Chondrocyte (in vitro differentiated cells): ENCODE measurements at regions not wholly inside any gene's neighbourhood (a gene's known extent, or its start where the extent isn't known, plus 50 kb on each side); places are given as distances from the start of the nearest gene placed in this dataset.

ENCODE experiments used
- DNase-seq: peaks from one replicate; pipeline ENCODE4 v3.0.0; 2021; ENCODE audit warnings: mixed read lengths, low spot score
- H3K27ac Mint-ChIP-seq: one replicate; pipeline ENCODE4 v1.8.0; 2021; ENCODE audit warnings: mild to moderate bottlenecking, moderate library complexity, mixed read lengths; ENCODE audit not compliant: unreplicated experiment
- H3K27me3 Mint-ChIP-seq: 2 replicates; pipeline ENCODE4 v1.8.0; 2021; ENCODE audit warnings: low read depth, mixed read lengths
- H3K36me3 Mint-ChIP-seq: 2 replicates; pipeline ENCODE4 v1.8.0; 2021; ENCODE audit warnings: low read depth, mixed read lengths
- H3K4me1 Mint-ChIP-seq: 2 replicates; pipeline ENCODE4 v1.8.0; 2021; ENCODE audit warnings: low read depth, mild to moderate bottlenecking, mixed read lengths
- H3K4me3 Mint-ChIP-seq: one replicate; pipeline ENCODE4 v1.8.0; 2021; ENCODE audit warnings: mild to moderate bottlenecking, moderate library complexity, mixed read lengths; ENCODE audit not compliant: unreplicated experiment
- H3K9me3 Mint-ChIP-seq: 2 replicates; pipeline ENCODE4 v1.8.0; 2021; ENCODE audit warnings: low read depth, mixed read lengths
- TF ChIP-seq, protein P1 (sequence below): fragments of 200-600 bp; sonication (generic); IDR thresholded peaks from 2 replicates; pipeline ENCODE4 v1.5.0; 2021; ENCODE audit warnings: antibody characterized with exemption, mild to moderate bottlenecking, moderate library complexity

DNA sequence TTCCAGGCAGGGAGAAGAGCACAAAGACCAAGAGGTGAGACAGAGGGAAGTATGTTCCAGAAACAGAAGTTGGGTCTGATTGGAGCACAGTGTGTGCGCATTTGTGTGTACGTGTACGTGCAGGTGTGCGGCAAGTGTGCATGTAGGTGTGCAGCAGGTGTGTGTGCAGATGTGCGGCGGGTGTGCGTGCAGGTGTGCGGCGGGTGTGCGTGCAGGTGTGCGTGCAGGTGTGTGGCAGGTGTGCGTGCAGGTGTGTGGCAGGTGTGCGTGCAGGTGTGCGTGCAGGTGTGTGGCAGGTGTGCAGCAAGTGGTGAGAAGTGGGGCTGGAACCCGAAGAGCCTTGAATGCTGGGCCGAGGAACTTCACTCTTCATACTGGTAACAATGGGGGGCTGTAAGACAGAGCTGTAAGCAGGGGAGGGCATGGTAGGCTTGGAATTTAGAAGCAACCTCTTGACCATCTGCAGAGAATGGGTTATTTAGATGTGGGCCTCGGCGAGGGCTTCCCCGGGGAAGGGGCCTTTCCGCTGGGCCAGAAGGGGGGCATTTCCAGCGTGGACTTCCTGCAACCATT lies 118.0 kb upstream of the WNT4 start:
- TF ChIP-seq, protein P1, sequence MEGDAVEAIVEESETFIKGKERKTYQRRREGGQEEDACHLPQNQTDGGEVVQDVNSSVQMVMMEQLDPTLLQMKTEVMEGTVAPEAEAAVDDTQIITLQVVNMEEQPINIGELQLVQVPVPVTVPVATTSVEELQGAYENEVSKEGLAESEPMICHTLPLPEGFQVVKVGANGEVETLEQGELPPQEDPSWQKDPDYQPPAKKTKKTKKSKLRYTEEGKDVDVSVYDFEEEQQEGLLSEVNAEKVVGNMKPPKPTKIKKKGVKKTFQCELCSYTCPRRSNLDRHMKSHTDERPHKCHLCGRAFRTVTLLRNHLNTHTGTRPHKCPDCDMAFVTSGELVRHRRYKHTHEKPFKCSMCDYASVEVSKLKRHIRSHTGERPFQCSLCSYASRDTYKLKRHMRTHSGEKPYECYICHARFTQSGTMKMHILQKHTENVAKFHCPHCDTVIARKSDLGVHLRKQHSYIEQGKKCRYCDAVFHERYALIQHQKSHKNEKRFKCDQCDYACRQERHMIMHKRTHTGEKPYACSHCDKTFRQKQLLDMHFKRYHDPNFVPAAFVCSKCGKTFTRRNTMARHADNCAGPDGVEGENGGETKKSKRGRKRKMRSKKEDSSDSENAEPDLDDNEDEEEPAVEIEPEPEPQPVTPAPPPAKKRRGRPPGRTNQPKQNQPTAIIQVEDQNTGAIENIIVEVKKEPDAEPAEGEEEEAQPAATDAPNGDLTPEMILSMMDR = no peak
- no peak overlapping the region for H3K27ac Mint-ChIP-seq
- peaks cover 14% of the 10 kb centered on the region for H3K27me3 Mint-ChIP-seq
- peaks cover 22% of the 10 kb centered on the region for H3K4me1 Mint-ChIP-seq
- no peak for DNase-seq
- H3K36me3 Mint-ChIP-seq = no peaks in the 10 kb centered on the region
- no peak overlapping the region for H3K4me3 Mint-ChIP-seq
- H3K9me3 Mint-ChIP-seq = no peaks in the 10 kb centered on the region

DNA sequence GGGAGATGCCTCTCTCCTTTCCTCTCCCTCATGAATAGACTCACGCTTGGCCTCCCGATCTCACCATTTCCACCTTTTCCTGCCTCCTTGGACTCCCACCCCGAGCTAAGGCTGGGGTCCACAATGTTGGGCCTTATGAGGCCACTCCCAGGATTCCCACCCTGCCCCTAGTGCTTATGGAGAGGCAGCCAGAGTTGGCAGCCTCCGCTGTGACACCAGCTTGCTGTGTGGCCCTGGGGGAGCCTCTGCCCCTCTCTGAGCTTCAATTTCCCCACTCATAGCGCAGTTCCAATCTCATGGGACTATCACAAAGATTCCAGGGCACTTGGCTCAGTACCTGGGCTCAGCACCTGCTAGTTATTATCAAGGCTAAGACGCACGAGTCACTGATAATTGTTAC lies 118.7 kb upstream of the WNT4 start:
- H3K36me3 Mint-ChIP-seq = no peaks in the 10 kb centered on the region
- H3K9me3 Mint-ChIP-seq = no peaks in the 10 kb centered on the region
- no peak overlapping the region for H3K4me3 Mint-ChIP-seq
- TF ChIP-seq, protein P1 = no peak
- no peak for DNase-seq
- H3K27ac Mint-ChIP-seq = no peak overlapping the region
- H3K4me1 Mint-ChIP-seq = peaks cover 19% of the 10 kb centered on the region
- H3K27me3 Mint-ChIP-seq = peaks cover 14% of the 10 kb centered on the region

DNA sequence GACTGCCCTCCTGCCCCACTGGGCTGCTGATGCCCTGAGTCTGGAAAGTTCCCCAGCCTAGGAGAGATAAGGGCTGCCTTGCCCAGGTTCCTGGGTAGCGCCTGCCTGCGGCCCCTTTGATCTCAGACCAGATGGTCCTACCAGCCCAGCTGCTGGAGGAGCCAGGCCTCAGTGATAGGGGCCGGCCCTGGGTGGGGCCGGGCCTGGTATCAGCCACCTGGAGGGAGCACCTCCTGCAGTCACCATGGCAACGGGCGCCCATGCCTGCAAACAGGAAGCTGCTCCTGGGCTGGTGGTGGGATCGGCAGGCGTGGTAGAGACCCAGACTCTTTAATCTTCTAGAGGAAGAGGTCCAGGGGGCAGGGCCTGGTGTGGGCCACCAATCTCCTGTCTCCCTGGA lies 119.7 kb upstream of the WNT4 start:
- H3K36me3 Mint-ChIP-seq = no peaks in the 10 kb centered on the region
- H3K9me3 Mint-ChIP-seq = no peaks in the 10 kb centered on the region
- no peak overlapping the region for H3K4me3 Mint-ChIP-seq
- no peak for DNase-seq
- TF ChIP-seq, protein P1 = no peak
- H3K27ac Mint-ChIP-seq = no peak overlapping the region
- peaks cover 14% of the 10 kb centered on the region for H3K27me3 Mint-ChIP-seq
- peaks cover 19% of the 10 kb centered on the region for H3K4me1 Mint-ChIP-seq

GRCh38 chr1:22263359-22263758 lies 120.5 kb upstream of the WNT4 start:
- DNase-seq = no peak
- Mint-ChIP-seq H3K27ac (no peak overlapping the region), H3K36me3 (no peaks in the 10 kb centered on the region), H3K4me3 (no peak overlapping the region), H3K9me3 (no peaks in the 10 kb centered on the region), H3K4me1 (peaks cover 19% of the 10 kb centered on the region), H3K27me3 (peaks cover 19% of the 10 kb centered on the region)
- TF ChIP-seq, protein P1 = no peak

GRCh38 chr1:22264464-22265341 lies 121.8 kb upstream of the WNT4 start:
- H3K27me3 Mint-ChIP-seq = peaks cover 25% of the 10 kb centered on the region
- no peak overlapping the region for H3K27ac Mint-ChIP-seq
- H3K4me1 Mint-ChIP-seq = peaks cover 6% of the 10 kb centered on the region
- no peaks in the 10 kb centered on the region for H3K36me3 Mint-ChIP-seq
- no peak overlapping the region for H3K4me3 Mint-ChIP-seq
- DNase-seq = no peak
- H3K9me3 Mint-ChIP-seq = no peaks in the 10 kb centered on the region
- TF ChIP-seq, protein P1 = no peak
